ENCODE measurements at regions not wholly inside any gene's neighbourhood (a gene's known extent, or its start where the extent isn't known, plus 50 kb on each side); places are given as distances from the start of the nearest gene placed in this dataset.

- peaks cover 0 to under 1% of the 10 kb centered on the region in 2 experiments; a peak in 1 of 5 replicates for H3K9me3 Mint-ChIP-seq
- H4K20me1 ChIP-seq (ENCODE audit: control insufficient read depth, insufficient read depth, insufficient read length), result no peaks in the 10 kb centered on the region
- H3K27ac Mint-ChIP-seq, result no peak overlapping the region
- no peak overlapping the region for H2BK12ac ChIP-seq (ENCODE audit: insufficient read length, low read depth, low read length)
- no peak overlapping the region for H2AK5ac ChIP-seq (ENCODE audit: insufficient read length, low read length)
- H2BK120ac ChIP-seq (ENCODE audit: low read depth, low read length, poor library complexity, severe bottlenecking), result no peak overlapping the region
- H3K23me2 ChIP-seq (ENCODE audit: insufficient read length, low read depth, low read length, poor library complexity, severe bottlenecking), result no peaks in the 10 kb centered on the region
- no peak for DNase-seq
- H3K4me1 Mint-ChIP-seq, result peaks cover 30 to 37% of the 10 kb centered on the region in 2 experiments
- WGBS (ENCODE audit: extremely low coverage, insufficient read length, low lambda C conversion rate), result no CpG with 5 or more reads among the region's 1 CpG
- no peaks in the 10 kb centered on the region for H3K27me3 ChIP-seq (ENCODE audit: insufficient read depth, low read length)
- H3K79me1 ChIP-seq (ENCODE audit: insufficient read depth, low read depth, low read length, poor library complexity, severe bottlenecking), result no peaks in the 10 kb centered on the region
- no peak overlapping the region for H3K18ac ChIP-seq (ENCODE audit: insufficient read length, low read depth, low read length)
- H2BK15ac ChIP-seq (ENCODE audit: low read depth, low read length), result no peak overlapping the region
- H3K14ac ChIP-seq (ENCODE audit: insufficient read depth, low read length), result no peak overlapping the region
- H3K4me1 ChIP-seq (ENCODE audit: insufficient read depth, low read length), result peaks cover under 1% of the 10 kb centered on the region; the same call in 1 of the 2 replicates
- H2BK5ac ChIP-seq (ENCODE audit: insufficient read length, low read length), result no peak overlapping the region
- H4K8ac ChIP-seq (replicated peaks; ENCODE audit: insufficient read length, low read depth, low read length), result no peak overlapping the region
- H3K79me2 ChIP-seq (ENCODE audit: insufficient read depth, low read length), result no peaks in the 10 kb centered on the region
- TF ChIP-seq CTCF (conservative IDR thresholded peaks at IDR 0.05), result no peak
- no peak overlapping the region for H4K91ac ChIP-seq (ENCODE audit: insufficient read length, low read depth, low read length)
- H2BK20ac ChIP-seq (ENCODE audit: low read depth, low read length, poor library complexity, severe bottlenecking), result no peak overlapping the region
- H2AFZ ChIP-seq (ENCODE audit: low read length), result no peak overlapping the region
- H3K36me3 Mint-ChIP-seq (ENCODE audit: insufficient read depth in 1 of 3, low read depth in 3 of 3), result peaks cover 0 to 5% (median 4%) of the 10 kb centered on the region in 3 experiments; a peak in 3 of 7 replicates
- H3K23ac ChIP-seq (ENCODE audit: insufficient read length, low read depth, low read length), result no peak overlapping the region
- H3T11ph ChIP-seq (ENCODE audit: low read length), result no peak overlapping the region
- peaks cover 3% of the 10 kb centered on the region for H3K9me3 ChIP-seq (ENCODE audit: control insufficient read depth, low read depth, low read length)
- H3K9ac ChIP-seq (ENCODE audit: extremely low read depth, insufficient read length, low read length), result no peak overlapping the region
- H3K27me3 Mint-ChIP-seq (ENCODE audit: low read depth), result no peaks in the 10 kb centered on the region
- no peak overlapping the region for H3K4me2 ChIP-seq (ENCODE audit: insufficient read depth, insufficient read length, low read length)
- no peak overlapping the region for H3K27ac ChIP-seq (ENCODE audit: insufficient read length, low read depth, low read length)
- H4K5ac ChIP-seq (ENCODE audit: insufficient read length, low read depth, low read length), result no peak overlapping the region
- no peak overlapping the region for H3K4me3 Mint-ChIP-seq
- no peak overlapping the region for H3K4ac ChIP-seq (ENCODE audit: low read depth, low read length)
- H3K56ac ChIP-seq (ENCODE audit: insufficient read length, low read depth, low read length), result no peak overlapping the region
These were observed 539.4 kb upstream of the CDH2 start for GRCh38 chr18:28716338-28716737.
